Activated CD4-positive, alpha-beta memory T cell treated with anti-CD3 and anti-CD28 coated beads for 36 hours (primary cell): ENCODE measurements at regions not wholly inside any gene's neighbourhood (a gene's known extent, or its start where the extent isn't known, plus 50 kb on each side); places are given as distances from the start of the nearest gene placed in this dataset.

ENCODE experiments used
- CTCF ChIA-PET: fragments of 350-600 bp; sonication (Branson Sonifier 250); formaldehyde crosslinking; loops from one replicate; lab custom pipeline; 2021; ENCODE audit warnings: antibody characterized with exemption, inconsistent platforms; lab: Charles Lee
- POLR2A ChIA-PET: fragments of 350-600 bp; sonication (Branson Sonifier 250); formaldehyde crosslinking; loops from one replicate; lab custom pipeline; 2021; ENCODE audit warnings: antibody characterized with exemption; lab: Charles Lee
- DNase-seq: peaks from one replicate; pipeline ENCODE4 v3.0.0-alpha.2; 2020
- H3K27ac Mint-ChIP-seq: one replicate; pipeline ENCODE4 v1.8.0; 2021; ENCODE audit warnings: mixed read lengths
- H3K27me3 Mint-ChIP-seq: one replicate; pipeline ENCODE4 v1.8.0; 2021; ENCODE audit warnings: mixed read lengths
- H3K36me3 Mint-ChIP-seq: one replicate; pipeline ENCODE4 v1.8.0; 2021; ENCODE audit warnings: mixed read lengths
- H3K4me1 Mint-ChIP-seq: one replicate; pipeline ENCODE4 v1.8.0; 2021; ENCODE audit warnings: low read depth, mixed read lengths
- H3K4me3 Mint-ChIP-seq: one replicate; pipeline ENCODE4 v1.8.0; 2021; ENCODE audit warnings: mild to moderate bottlenecking, mixed read lengths
- H3K9me3 Mint-ChIP-seq: one replicate; pipeline ENCODE4 v1.8.0; 2021; ENCODE audit warnings: mixed read lengths
- intact Hi-C: fragments of 100-400 bp; cut with micrococcal nuclease; formaldehyde crosslinking; loops from one replicate; pipeline ENCODE4 v1.15.1; 2023

- POLR2A ChIA-PET, result no interaction called here
Observed at GRCh38 chr4:156103311-156103710, 149.6 kb upstream of the CTSO start.

GRCh38 chr4:156102411-156102810 lies 148.7 kb upstream of the CTSO start:
- intact Hi-C loops, result no loop called here
- no peak for DNase-seq
- no peaks in the 10 kb centered on the region for H3K9me3 Mint-ChIP-seq
- H3K4me1 Mint-ChIP-seq, result no peaks in the 10 kb centered on the region
- ChIA-PET CTCF (no interaction called here), POLR2A (no interaction called here)
- no peak overlapping the region for H3K4me3 Mint-ChIP-seq
- no peak overlapping the region for H3K27ac Mint-ChIP-seq
- no peaks in the 10 kb centered on the region for H3K36me3 Mint-ChIP-seq
- no peaks in the 10 kb centered on the region for H3K27me3 Mint-ChIP-seq

More at GRCh38 chr4:156103311-156103710, 149.6 kb upstream of the CTSO start:
- no peaks in the 10 kb centered on the region for H3K27me3 Mint-ChIP-seq
- CTCF ChIA-PET, result no interaction called here
- H3K36me3 Mint-ChIP-seq, result no peaks in the 10 kb centered on the region
- H3K4me1 Mint-ChIP-seq, result no peaks in the 10 kb centered on the region
- no peak overlapping the region for H3K27ac Mint-ChIP-seq
- intact Hi-C loops, result no loop called here
- no peaks in the 10 kb centered on the region for H3K9me3 Mint-ChIP-seq
- no peak overlapping the region for H3K4me3 Mint-ChIP-seq
- no peak for DNase-seq

GRCh38 chr4:156101571-156101970 lies 147.9 kb upstream of the CTSO start:
- DNase-seq, result no peak
- Mint-ChIP-seq H3K27me3 (no peaks in the 10 kb centered on the region), H3K9me3 (no peaks in the 10 kb centered on the region), H3K4me3 (no peak overlapping the region), H3K27ac (no peak overlapping the region), H3K36me3 (no peaks in the 10 kb centered on the region), H3K4me1 (no peaks in the 10 kb centered on the region)
- ChIA-PET POLR2A (no interaction called here), CTCF (no interaction called here)
- intact Hi-C loops, result no loop called here

- Mint-ChIP-seq H3K27ac (no peak overlapping the region), H3K4me3 (no peak overlapping the region), H3K36me3 (no peaks in the 10 kb centered on the region), H3K4me1 (no peaks in the 10 kb centered on the region), H3K27me3 (no peaks in the 10 kb centered on the region), H3K9me3 (no peaks in the 10 kb centered on the region)
- ChIA-PET CTCF (no interaction called here), POLR2A (no interaction called here)
- intact Hi-C loops, result no loop called here
- no peak for DNase-seq
Observed at GRCh38 chr4:156100651-156101050, 147.0 kb upstream of the CTSO start.

GRCh38 chr4:156098805-156099204 lies 145.1 kb upstream of the CTSO start:
- Mint-ChIP-seq H3K4me1 (no peaks in the 10 kb centered on the region), H3K36me3 (no peaks in the 10 kb centered on the region), H3K4me3 (no peak overlapping the region), H3K9me3 (no peaks in the 10 kb centered on the region), H3K27me3 (no peaks in the 10 kb centered on the region), H3K27ac (no peak overlapping the region)
- CTCF ChIA-PET, result no interaction called here
- no peak for DNase-seq
- POLR2A ChIA-PET, result no interaction called here
- intact Hi-C loops, result no loop called here

- H3K4me3 Mint-ChIP-seq, result no peak overlapping the region
- no peaks in the 10 kb centered on the region for H3K9me3 Mint-ChIP-seq
- H3K4me1 Mint-ChIP-seq, result no peaks in the 10 kb centered on the region
- H3K36me3 Mint-ChIP-seq, result no peaks in the 10 kb centered on the region
- DNase-seq, result no peak
- H3K27me3 Mint-ChIP-seq, result no peaks in the 10 kb centered on the region
- ChIA-PET CTCF (no interaction called here), POLR2A (no interaction called here)
- intact Hi-C loops, result no loop called here
- H3K27ac Mint-ChIP-seq, result no peak overlapping the region
Observed at GRCh38 chr4:156085100-156085499, 131.4 kb upstream of the CTSO start.

GRCh38 chr4:156084373-156084772 lies 130.7 kb upstream of the CTSO start:
- no peaks in the 10 kb centered on the region for H3K36me3 Mint-ChIP-seq
- intact Hi-C loops, result no loop called here
- no peaks in the 10 kb centered on the region for H3K9me3 Mint-ChIP-seq
- no peak for DNase-seq
- H3K27ac Mint-ChIP-seq, result no peak overlapping the region
- H3K4me3 Mint-ChIP-seq, result no peak overlapping the region
- POLR2A ChIA-PET, result no interaction called here
- no peaks in the 10 kb centered on the region for H3K27me3 Mint-ChIP-seq
- no peaks in the 10 kb centered on the region for H3K4me1 Mint-ChIP-seq
- CTCF ChIA-PET, result no interaction called here

- no peaks in the 10 kb centered on the region for H3K36me3 Mint-ChIP-seq
- POLR2A ChIA-PET, result interaction anchor here (0.6 kb wide), 1 partner anchor 504 kb away, joined by 3 read pairs; no protein-coding TSS in a partner anchor
- H3K27me3 Mint-ChIP-seq, result no peaks in the 10 kb centered on the region
- H3K9me3 Mint-ChIP-seq, result no peaks in the 10 kb centered on the region
- CTCF ChIA-PET, result no interaction called here
- no peak overlapping the region for H3K27ac Mint-ChIP-seq
- intact Hi-C loops, result no loop called here
- no peaks in the 10 kb centered on the region for H3K4me1 Mint-ChIP-seq
- no peak for DNase-seq
- H3K4me3 Mint-ChIP-seq, result no peak overlapping the region
Observed at GRCh38 chr4:156073976-156074375, 120.3 kb upstream of the CTSO start.

- Mint-ChIP-seq H3K36me3 (no peaks in the 10 kb centered on the region), H3K9me3 (no peaks in the 10 kb centered on the region), H3K4me1 (no peaks in the 10 kb centered on the region), H3K27ac (no peak overlapping the region), H3K4me3 (no peak overlapping the region), H3K27me3 (no peaks in the 10 kb centered on the region)
- CTCF ChIA-PET, result no interaction called here
- POLR2A ChIA-PET, result no interaction called here
- intact Hi-C loops, result no loop called here
- DNase-seq, result no peak
Observed at GRCh38 chr4:156060661-156061060, 107.0 kb upstream of the CTSO start.

GRCh38 chr4:156053174-156053573 lies 99.5 kb upstream of the CTSO start:
- no peak overlapping the region for H3K27ac Mint-ChIP-seq
- no peaks in the 10 kb centered on the region for H3K9me3 Mint-ChIP-seq
- H3K4me1 Mint-ChIP-seq, result no peaks in the 10 kb centered on the region
- ChIA-PET CTCF (no interaction called here), POLR2A (no interaction called here)
- DNase-seq, result no peak
- no peaks in the 10 kb centered on the region for H3K27me3 Mint-ChIP-seq
- intact Hi-C loops, result no loop called here
- no peaks in the 10 kb centered on the region for H3K36me3 Mint-ChIP-seq
- H3K4me3 Mint-ChIP-seq, result no peak overlapping the region

GRCh38 chr4:156052116-156052515 lies 98.5 kb upstream of the CTSO start:
- ChIA-PET POLR2A (no interaction called here), CTCF (no interaction called here)
- H3K4me1 Mint-ChIP-seq, result no peaks in the 10 kb centered on the region
- intact Hi-C loops, result no loop called here
- H3K4me3 Mint-ChIP-seq, result no peak overlapping the region
- H3K27me3 Mint-ChIP-seq, result no peaks in the 10 kb centered on the region
- no peak for DNase-seq
- no peak overlapping the region for H3K27ac Mint-ChIP-seq
- no peaks in the 10 kb centered on the region for H3K9me3 Mint-ChIP-seq
- H3K36me3 Mint-ChIP-seq, result no peaks in the 10 kb centered on the region

- no peak overlapping the region for H3K27ac Mint-ChIP-seq
- H3K27me3 Mint-ChIP-seq, result no peaks in the 10 kb centered on the region
- no peak for DNase-seq
- ChIA-PET POLR2A (no interaction called here), CTCF (no interaction called here)
- no peak overlapping the region for H3K4me3 Mint-ChIP-seq
- H3K4me1 Mint-ChIP-seq, result no peaks in the 10 kb centered on the region
- no peaks in the 10 kb centered on the region for H3K36me3 Mint-ChIP-seq
- H3K9me3 Mint-ChIP-seq, result peaks cover 3% of the 10 kb centered on the region
- intact Hi-C loops, result no loop called here
Observed at GRCh38 chr4:156038772-156039171, 85.1 kb upstream of the CTSO start.

GRCh38 chr4:156036496-156036895 lies 82.8 kb upstream of the CTSO start:
- POLR2A ChIA-PET, result no interaction called here
- H3K27me3 Mint-ChIP-seq, result no peaks in the 10 kb centered on the region
- no peaks in the 10 kb centered on the region for H3K4me1 Mint-ChIP-seq
- no peak overlapping the region for H3K4me3 Mint-ChIP-seq
- intact Hi-C loops, result no loop called here
- no peaks in the 10 kb centered on the region for H3K9me3 Mint-ChIP-seq
- CTCF ChIA-PET, result no interaction called here
- no peaks in the 10 kb centered on the region for H3K36me3 Mint-ChIP-seq
- no peak overlapping the region for H3K27ac Mint-ChIP-seq
- no peak for DNase-seq

GRCh38 chr4:156029691-156030090 lies 76.0 kb upstream of the CTSO start:
- CTCF ChIA-PET, result no interaction called here
- Mint-ChIP-seq H3K4me1 (no peaks in the 10 kb centered on the region), H3K27me3 (no peaks in the 10 kb centered on the region), H3K9me3 (no peaks in the 10 kb centered on the region), H3K4me3 (no peak overlapping the region), H3K36me3 (no peaks in the 10 kb centered on the region), H3K27ac (no peak overlapping the region)
- POLR2A ChIA-PET, result no interaction called here
- DNase-seq, result no peak
- intact Hi-C loops, result no loop called here
